K562 (cell line): ENCODE measurements at regions not wholly inside any gene's neighbourhood (a gene's known extent, or its start where the extent isn't known, plus 50 kb on each side); places are given as distances from the start of the nearest gene placed in this dataset.

ENCODE experiments used
- ARID2 ChIP-seq: fragments of 450-650 bp; IDR thresholded peaks from 2 replicates; pipeline ENCODE4 v1.6.1; 2017; ENCODE audit warnings: antibody characterized with exemption, mild to moderate bottlenecking
- EZH2 ChIP-seq: IDR thresholded peaks from 2 replicates; pipeline ENCODE4 v1.6.1; 2012; ENCODE audit warnings: low read depth, mild to moderate bottlenecking, inconsistent platforms, low read length, borderline replicate concordance
- FOXK1 ChIP-seq: sonication (generic); formaldehyde crosslinking; IDR thresholded peaks from 2 replicates; pipeline ENCODE4 v1.8.0; 2022; ENCODE audit warnings: missing genetic modification reagents, mild to moderate bottlenecking, borderline replicate concordance
- JUNB ChIP-seq: fragments of 450-650 bp; formaldehyde crosslinking; conservative IDR thresholded peaks from 2 replicates; pipeline ENCODE4 v1.4.0; 2020; ENCODE audit warnings: mild to moderate bottlenecking
- POLR2AphosphoS5 ChIP-seq: IDR thresholded peaks from 2 replicates; pipeline ENCODE4 v1.6.1; 2011; ENCODE audit warnings: mild to moderate bottlenecking, low read depth, low read length, moderate library complexity; ENCODE audit not compliant: control insufficient read depth, insufficient read depth
- SMARCC2 ChIP-seq: fragments of 450-650 bp; IDR thresholded peaks from 2 replicates; pipeline ENCODE4 v1.6.1; 2017; ENCODE audit warnings: antibody characterized with exemption, moderate library complexity, mild to moderate bottlenecking, low read depth
- STAG1 ChIP-seq: sonication (generic); formaldehyde crosslinking; IDR thresholded peaks from 2 replicates; pipeline ENCODE4 v1.5.0; 2020; ENCODE audit warnings: missing genetic modification reagents, borderline replicate concordance

DNA sequence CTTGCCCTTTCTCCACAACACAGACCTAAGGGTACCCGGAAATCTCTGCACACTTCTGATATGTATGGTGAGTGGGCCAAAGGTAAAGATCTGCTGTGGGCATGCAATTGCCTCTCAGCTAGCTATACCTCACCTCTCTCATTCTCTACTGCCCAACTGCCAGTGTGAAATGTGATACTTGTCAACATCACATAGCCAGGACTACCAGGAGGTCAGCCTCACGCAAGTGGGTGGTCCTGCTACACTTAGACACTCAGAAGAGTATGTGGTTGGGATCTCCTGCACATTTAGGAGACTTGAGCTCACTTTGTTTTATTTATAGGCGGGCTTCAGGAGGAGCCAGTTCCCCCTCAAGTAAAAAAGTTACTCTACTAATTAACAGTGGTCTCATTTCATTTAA is 88.0 kb upstream of the MAN2A1 start:
- TF ChIP-seq ARID2, result no peak
- no peak for TF ChIP-seq FOXK1 (CRISPR knock-in tag)
- TF ChIP-seq JUNB (CRISPR knock-in tag), result no peak
- TF ChIP-seq SMARCC2, result no peak
- TF ChIP-seq STAG1, result no peak
- no peak for TF ChIP-seq POLR2AphosphoS5
- no peak for TF ChIP-seq EZH2
